8988T (cell line): ENCODE measurements at regions not wholly inside any gene's neighbourhood (a gene's known extent, or its start where the extent isn't known, plus 50 kb on each side); places are given as distances from the start of the nearest gene placed in this dataset.
"Not testable (repeated sequence)": the region's sequence is repeated elsewhere in the genome, so short reads cannot be mapped to it uniquely, and the experiment has no call there.

ENCODE experiments used
- DNase-seq: peaks from one replicate; pipeline ENCODE4 v3.0.0; 2011

- no peak for DNase-seq
These were observed 124.7 kb upstream of the LIFR start for GRCh38 chr5:38681029-38681706.

- DNase-seq = no peak
These were observed 125.5 kb upstream of the LIFR start for GRCh38 chr5:38681966-38682365.

- no peak for DNase-seq
These were observed 130.2 kb upstream of the LIFR start for GRCh38 chr5:38686658-38687057.

- no peak for DNase-seq
These were observed 135.9 kb upstream of the LIFR start for GRCh38 chr5:38692346-38692745.

- DNase-seq = no peak
These were observed 136.5 kb upstream of the LIFR start for GRCh38 chr5:38692781-38693527.

- no peak for DNase-seq
These were observed 138.8 kb upstream of the LIFR start for GRCh38 chr5:38695021-38695958.

- DNase-seq = no peak
These were observed 140.6 kb upstream of the LIFR start for GRCh38 chr5:38697013-38697412.

- not testable (repeated sequence) for DNase-seq
These were observed 140.3 kb upstream of the OSMR start for GRCh38 chr5:38705529-38705928.

GRCh38 chr5:38706376-38706775 is 139.4 kb upstream of the OSMR start:
- no peak for DNase-seq

- no peak for DNase-seq
These were observed 138.2 kb upstream of the OSMR start for GRCh38 chr5:38707352-38708210.

- DNase-seq = no peak
These were observed 136.0 kb upstream of the OSMR start for GRCh38 chr5:38709678-38710306.

GRCh38 chr5:38710627-38711026 is 135.2 kb upstream of the OSMR start:
- DNase-seq = no peak

- DNase-seq = no peak
These were observed 133.4 kb upstream of the OSMR start for GRCh38 chr5:38712391-38712790.

GRCh38 chr5:38714240-38714639 is 131.6 kb upstream of the OSMR start:
- DNase-seq = no peak

- DNase-seq = no peak
These were observed 131.0 kb upstream of the OSMR start for GRCh38 chr5:38714703-38715355.

GRCh38 chr5:38715696-38716095 is 130.1 kb upstream of the OSMR start:
- no peak for DNase-seq

- no peak for DNase-seq
These were observed 129.3 kb upstream of the OSMR start for GRCh38 chr5:38716516-38716915.

- DNase-seq = no peak
These were observed 126.9 kb upstream of the OSMR start for GRCh38 chr5:38718771-38719391.

GRCh38 chr5:38719403-38719802 is 126.4 kb upstream of the OSMR start:
- no peak for DNase-seq

GRCh38 chr5:38719916-38720315 is 125.9 kb upstream of the OSMR start:
- no peak for DNase-seq
